Fibroblast of skin of left quadriceps (primary cell): ENCODE measurements at regions not wholly inside any gene's neighbourhood (a gene's known extent, or its start where the extent isn't known, plus 50 kb on each side); places are given as distances from the start of the nearest gene placed in this dataset.
"Not testable (repeated sequence)": the region's sequence is repeated elsewhere in the genome, so short reads cannot be mapped to it uniquely, and the experiment has no call there.

Source experiments
- DNase-seq, 2 experiments: peaks; one replicate each; pipeline ENCODE4 v3.0.0-alpha.2; 2013; ENCODE audit warnings: low read depth in 2 of 2

GRCh38 chr17:16843511-16843910 is 128.4 kb downstream of the TNFRSF13B start:
- DNase-seq, result not testable (repeated sequence)

- not testable (repeated sequence) for DNase-seq
These were observed 129.6 kb downstream of the TNFRSF13B start for GRCh38 chr17:16842346-16842745.

GRCh38 chr17:16841896-16842295 is 130.0 kb downstream of the TNFRSF13B start:
- not testable (repeated sequence) for DNase-seq

- not testable (repeated sequence) for DNase-seq
These were observed 131.7 kb downstream of the TNFRSF13B start for GRCh38 chr17:16840219-16840618.

GRCh38 chr17:16839242-16840175 is 132.4 kb downstream of the TNFRSF13B start:
- not testable (repeated sequence) for DNase-seq

GRCh38 chr17:16838795-16839194 is 133.1 kb downstream of the TNFRSF13B start:
- not testable (repeated sequence) for DNase-seq

- not testable (repeated sequence) for DNase-seq
These were observed 133.6 kb downstream of the TNFRSF13B start for GRCh38 chr17:16838287-16838686.

- not testable (repeated sequence) for DNase-seq
These were observed 134.3 kb downstream of the TNFRSF13B start for GRCh38 chr17:16837468-16838266.

GRCh38 chr17:16836315-16836915 is 135.5 kb downstream of the TNFRSF13B start:
- DNase-seq, result not testable (repeated sequence)

- not testable (repeated sequence) for DNase-seq
These were observed 138.4 kb downstream of the TNFRSF13B start for GRCh38 chr17:16833517-16833916.

- DNase-seq, result not testable (repeated sequence)
These were observed 139.1 kb downstream of the TNFRSF13B start for GRCh38 chr17:16832853-16833252.

GRCh38 chr17:16832206-16832605 is 139.7 kb downstream of the TNFRSF13B start:
- not testable (repeated sequence) for DNase-seq

GRCh38 chr17:16830770-16831169 is 140.7 kb downstream of the CCDC144A start:
- DNase-seq, result not testable (repeated sequence)

GRCh38 chr17:16830219-16830618 is 140.2 kb downstream of the CCDC144A start:
- not testable (repeated sequence) for DNase-seq
